ENCODE measurements at regions not wholly inside any gene's neighbourhood (a gene's known extent, or its start where the extent isn't known, plus 50 kb on each side); places are given as distances from the start of the nearest gene placed in this dataset.

DNA sequence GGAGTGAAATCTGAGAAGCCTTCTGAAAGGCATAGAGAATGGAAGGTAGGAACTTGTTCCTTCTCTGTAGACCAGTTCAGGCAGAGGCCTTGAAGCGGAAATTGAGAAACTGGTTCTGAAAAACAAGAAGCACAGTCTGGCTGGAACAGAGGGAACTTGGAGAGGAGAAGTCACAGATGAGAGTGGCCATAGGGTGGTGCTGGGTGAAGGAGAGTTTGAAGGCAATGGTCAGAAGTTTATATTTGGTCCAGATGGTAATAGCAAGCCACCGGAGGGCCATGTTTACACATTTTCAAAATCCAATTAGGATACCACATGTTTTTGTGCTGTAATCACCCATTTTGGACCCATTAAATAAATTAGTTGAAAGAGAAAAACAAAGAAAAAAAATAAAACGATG, 692.5 kb downstream of the INHBA start:
- Histone ChIP-seq H3K9me3 (ENCODE audit: control insufficient read depth in 2 of 2, insufficient read depth in 1 of 2, low read depth in 1 of 2, low read length in 1 of 2) (no peaks in the 10 kb centered on the region), H3K4me3 (ENCODE audit: low read depth in 1 of 3, low read length in 3 of 3) (no peak overlapping the region), H3K36me3 (ENCODE audit: control insufficient read depth in 3 of 3, insufficient read depth in 2 of 3, low read depth in 1 of 3, low read length in 3 of 3) (no peaks in the 10 kb centered on the region), H3K4me1 (ENCODE audit: control insufficient read depth in 3 of 3, insufficient read depth in 2 of 3, low read depth in 1 of 3, low read length in 2 of 3) (no peaks in the 10 kb centered on the region), H3K27me3 (ENCODE audit: control insufficient read depth in 3 of 3, insufficient read depth in 3 of 3, low read length in 3 of 3) (no peaks in the 10 kb centered on the region), H3K27ac (ENCODE audit: low read depth in 1 of 3, low read length in 2 of 3) (no peak overlapping the region)
- WGBS, 3 donors: 69 to 88% (median 70%) methylated on average over 3 of the region's 3 CpGs
- DNase-seq (no peak), FAIRE-seq (no peak)

- H3K27ac ChIP-seq (ENCODE audit: low read depth in 1 of 3, low read length in 2 of 3): no peak overlapping the region
- H3K9me3 ChIP-seq (ENCODE audit: control insufficient read depth in 2 of 2, insufficient read depth in 1 of 2, low read depth in 1 of 2, low read length in 1 of 2): no peaks in the 10 kb centered on the region
- no peak overlapping the region for H3K4me3 ChIP-seq (ENCODE audit: low read depth in 1 of 3, low read length in 3 of 3)
- no peaks in the 10 kb centered on the region for H3K36me3 ChIP-seq (ENCODE audit: control insufficient read depth in 3 of 3, insufficient read depth in 2 of 3, low read depth in 1 of 3, low read length in 3 of 3)
- FAIRE-seq (no peak), DNase-seq (no peak)
- H3K4me1 ChIP-seq (ENCODE audit: control insufficient read depth in 3 of 3, insufficient read depth in 2 of 3, low read depth in 1 of 3, low read length in 2 of 3): no peaks in the 10 kb centered on the region
- no peaks in the 10 kb centered on the region for H3K27me3 ChIP-seq (ENCODE audit: control insufficient read depth in 3 of 3, insufficient read depth in 3 of 3, low read length in 3 of 3)
- 81 to 88% (median 85%) methylated on average over 3 of the region's 3 CpGs for WGBS, 3 donors
Observed at GRCh38 chr7:41007811-41008210, 695.1 kb downstream of the INHBA start.

- no peak for DNase-seq
- H3K9me3 ChIP-seq (ENCODE audit: control insufficient read depth in 2 of 2, insufficient read depth in 1 of 2, low read depth in 1 of 2, low read length in 1 of 2): no peaks in the 10 kb centered on the region
- H3K27ac ChIP-seq (ENCODE audit: low read depth in 1 of 3, low read length in 2 of 3): no peak overlapping the region
- no peak for FAIRE-seq
- no peak overlapping the region for H3K4me3 ChIP-seq (ENCODE audit: low read depth in 1 of 3, low read length in 3 of 3)
- no peaks in the 10 kb centered on the region for H3K27me3 ChIP-seq (ENCODE audit: control insufficient read depth in 3 of 3, insufficient read depth in 3 of 3, low read length in 3 of 3)
- 31 to 50% (median 46%) methylated on average over 4 of the region's 4 CpGs for WGBS, 3 donors
- H3K4me1 ChIP-seq (ENCODE audit: control insufficient read depth in 3 of 3, insufficient read depth in 2 of 3, low read depth in 1 of 3, low read length in 2 of 3): no peaks in the 10 kb centered on the region
- no peaks in the 10 kb centered on the region for H3K36me3 ChIP-seq (ENCODE audit: control insufficient read depth in 3 of 3, insufficient read depth in 2 of 3, low read depth in 1 of 3, low read length in 3 of 3)
Observed at GRCh38 chr7:41007351-41007751, 695.5 kb downstream of the INHBA start.

DNA sequence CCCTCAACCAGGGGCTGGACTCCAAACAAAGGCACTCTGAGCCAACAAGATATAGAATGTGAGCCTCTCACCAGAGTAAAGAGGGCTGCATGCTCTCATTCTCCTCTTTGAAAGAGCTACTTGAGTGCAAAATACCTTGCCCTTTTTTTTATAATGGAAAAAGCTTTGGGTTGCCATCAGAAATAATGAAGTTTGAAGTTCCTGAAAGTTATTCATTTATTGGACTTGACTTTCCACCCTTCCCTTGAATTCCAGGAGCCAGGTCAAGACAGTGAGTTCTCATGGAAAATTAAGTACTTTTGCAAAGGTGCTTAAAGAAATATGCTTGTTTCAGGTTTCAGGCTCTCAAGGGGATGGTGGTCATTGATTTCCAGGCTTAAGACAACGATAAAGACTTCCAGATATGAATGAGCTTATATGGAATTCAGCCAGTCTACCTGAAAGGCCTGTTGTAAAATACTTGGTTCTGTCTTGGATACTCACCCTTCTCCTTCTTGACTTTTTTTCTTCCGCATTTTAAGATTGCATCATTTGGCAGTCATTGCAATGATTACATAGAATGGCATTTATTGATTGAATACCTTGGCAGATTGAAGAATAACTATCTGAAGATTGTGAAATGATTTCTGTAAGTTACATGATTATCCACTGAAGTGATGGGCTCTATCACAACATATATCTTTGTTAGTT, 696.4 kb downstream of the INHBA start:
- peak in 1 of 2 donors; percentile 13 for DNase-seq
- H3K36me3 ChIP-seq (ENCODE audit: control insufficient read depth in 3 of 3, insufficient read depth in 2 of 3, low read depth in 1 of 3, low read length in 3 of 3): no peaks in the 10 kb centered on the region
- no peak overlapping the region for H3K27ac ChIP-seq (ENCODE audit: low read depth in 1 of 3, low read length in 2 of 3)
- no peaks in the 10 kb centered on the region for H3K27me3 ChIP-seq (ENCODE audit: control insufficient read depth in 3 of 3, insufficient read depth in 3 of 3, low read length in 3 of 3)
- H3K4me1 ChIP-seq (ENCODE audit: control insufficient read depth in 3 of 3, insufficient read depth in 2 of 3, low read depth in 1 of 3, low read length in 2 of 3): no peaks in the 10 kb centered on the region
- 32 to 66% (median 49%) methylated on average over 2 of the region's 2 CpGs for WGBS, 3 donors
- H3K4me3 ChIP-seq (ENCODE audit: low read depth in 1 of 3, low read length in 3 of 3): no peak overlapping the region
- no peaks in the 10 kb centered on the region for H3K9me3 ChIP-seq (ENCODE audit: control insufficient read depth in 2 of 2, insufficient read depth in 1 of 2, low read depth in 1 of 2, low read length in 1 of 2)
- no peak for FAIRE-seq

DNA sequence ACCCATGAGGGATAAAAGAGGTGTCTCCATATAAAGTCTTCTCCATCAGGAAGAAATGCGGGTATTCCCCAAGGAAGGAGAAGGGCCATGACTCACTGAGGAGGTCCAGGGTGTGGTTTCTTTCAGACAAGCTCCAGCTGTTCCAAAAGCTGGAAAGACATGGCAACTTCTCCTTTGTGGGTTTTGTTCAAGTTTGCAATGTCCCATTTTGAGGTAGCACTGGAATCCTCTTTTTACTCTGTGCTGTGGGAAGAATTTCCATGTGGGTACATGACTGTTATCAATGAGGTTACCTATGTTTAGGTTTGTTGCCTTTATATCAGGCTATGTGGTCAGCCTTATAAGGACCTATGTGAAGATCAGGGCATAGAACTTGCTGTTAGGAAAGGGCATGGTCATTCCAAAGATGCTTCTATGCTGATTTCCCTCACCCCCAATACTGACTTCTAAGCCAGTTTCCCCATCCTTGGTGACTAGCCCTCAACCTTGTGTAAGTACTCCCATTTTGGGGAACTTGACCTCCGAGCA, 697.5 kb downstream of the INHBA start:
- Histone ChIP-seq H3K27me3 (ENCODE audit: control insufficient read depth in 3 of 3, insufficient read depth in 3 of 3, low read length in 3 of 3) (no peaks in the 10 kb centered on the region), H3K4me3 (ENCODE audit: low read depth in 1 of 3, low read length in 3 of 3) (no peak overlapping the region), H3K9me3 (ENCODE audit: control insufficient read depth in 2 of 2, insufficient read depth in 1 of 2, low read depth in 1 of 2, low read length in 1 of 2) (no peaks in the 10 kb centered on the region), H3K4me1 (ENCODE audit: control insufficient read depth in 3 of 3, insufficient read depth in 2 of 3, low read depth in 1 of 3, low read length in 2 of 3) (no peaks in the 10 kb centered on the region), H3K36me3 (ENCODE audit: control insufficient read depth in 3 of 3, insufficient read depth in 2 of 3, low read depth in 1 of 3, low read length in 3 of 3) (no peaks in the 10 kb centered on the region), H3K27ac (ENCODE audit: low read depth in 1 of 3, low read length in 2 of 3) (peak overlapping the region in 1 of 3 donors; percentile 35)
- 70 to 86% (median 74%) methylated on average over 2 of the region's 2 CpGs for WGBS, 3 donors
- FAIRE-seq (no peak), DNase-seq (no peak)

DNA sequence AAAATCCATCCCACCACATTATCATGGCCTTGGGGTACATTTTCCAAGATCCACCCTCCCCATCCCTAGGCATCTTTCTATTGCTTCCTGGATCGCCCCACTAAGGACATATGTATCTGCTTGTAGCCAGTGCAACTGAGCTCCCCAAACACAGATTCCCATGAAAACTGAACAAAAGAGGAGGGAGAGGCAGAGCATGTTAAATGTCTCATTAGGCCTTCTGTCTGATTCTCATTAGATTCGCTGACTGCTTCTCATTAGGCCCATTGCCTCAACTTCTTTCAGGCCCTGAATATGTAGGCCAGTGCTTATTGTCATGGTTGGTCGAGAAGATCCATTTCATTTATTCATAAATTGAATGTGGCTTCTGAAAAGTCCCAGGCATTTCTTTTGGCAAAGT, 698.9 kb downstream of the INHBA start:
- Histone ChIP-seq H3K9me3 (ENCODE audit: control insufficient read depth in 2 of 2, insufficient read depth in 1 of 2, low read depth in 1 of 2, low read length in 1 of 2) (no peaks in the 10 kb centered on the region), H3K4me1 (ENCODE audit: control insufficient read depth in 3 of 3, insufficient read depth in 2 of 3, low read depth in 1 of 3, low read length in 2 of 3) (no peaks in the 10 kb centered on the region), H3K27me3 (ENCODE audit: control insufficient read depth in 3 of 3, insufficient read depth in 3 of 3, low read length in 3 of 3) (no peaks in the 10 kb centered on the region), H3K36me3 (ENCODE audit: control insufficient read depth in 3 of 3, insufficient read depth in 2 of 3, low read depth in 1 of 3, low read length in 3 of 3) (no peaks in the 10 kb centered on the region), H3K27ac (ENCODE audit: low read depth in 1 of 3, low read length in 2 of 3) (no peak overlapping the region), H3K4me3 (ENCODE audit: low read depth in 1 of 3, low read length in 3 of 3) (no peak overlapping the region)
- DNase-seq (no peak), FAIRE-seq (no peak)
- WGBS, 3 donors: 91 to 94% (median 93%) methylated on average over 3 of the region's 3 CpGs

DNA sequence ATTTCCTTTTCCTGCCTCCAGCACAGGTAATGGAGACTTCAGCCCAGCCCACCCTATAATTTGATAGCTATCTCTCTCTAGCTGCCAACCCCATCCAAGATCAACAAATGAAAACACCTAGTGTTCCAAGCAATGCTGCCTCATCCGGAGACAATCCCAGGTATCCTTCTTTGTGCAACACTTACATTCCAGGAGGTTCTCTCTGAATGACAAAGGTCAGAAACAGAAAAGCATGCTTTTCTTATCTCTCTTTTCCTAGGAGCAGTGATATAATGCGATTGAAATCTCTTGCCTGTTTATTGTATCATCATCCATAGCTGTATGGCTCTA, 699.3 kb downstream of the INHBA start:
- no peaks in the 10 kb centered on the region for H3K36me3 ChIP-seq (ENCODE audit: control insufficient read depth in 3 of 3, insufficient read depth in 2 of 3, low read depth in 1 of 3, low read length in 3 of 3)
- no peak overlapping the region for H3K27ac ChIP-seq (ENCODE audit: low read depth in 1 of 3, low read length in 2 of 3)
- H3K4me3 ChIP-seq (ENCODE audit: low read depth in 1 of 3, low read length in 3 of 3): no peak overlapping the region
- 21 to 75% (median 39%) methylated on average over 2 of the region's 2 CpGs for WGBS, 3 donors
- H3K27me3 ChIP-seq (ENCODE audit: control insufficient read depth in 3 of 3, insufficient read depth in 3 of 3, low read length in 3 of 3): no peaks in the 10 kb centered on the region
- DNase-seq: no peak
- no peaks in the 10 kb centered on the region for H3K4me1 ChIP-seq (ENCODE audit: control insufficient read depth in 3 of 3, insufficient read depth in 2 of 3, low read depth in 1 of 3, low read length in 2 of 3)
- no peaks in the 10 kb centered on the region for H3K9me3 ChIP-seq (ENCODE audit: control insufficient read depth in 2 of 2, insufficient read depth in 1 of 2, low read depth in 1 of 2, low read length in 1 of 2)
- no peak for FAIRE-seq

DNA sequence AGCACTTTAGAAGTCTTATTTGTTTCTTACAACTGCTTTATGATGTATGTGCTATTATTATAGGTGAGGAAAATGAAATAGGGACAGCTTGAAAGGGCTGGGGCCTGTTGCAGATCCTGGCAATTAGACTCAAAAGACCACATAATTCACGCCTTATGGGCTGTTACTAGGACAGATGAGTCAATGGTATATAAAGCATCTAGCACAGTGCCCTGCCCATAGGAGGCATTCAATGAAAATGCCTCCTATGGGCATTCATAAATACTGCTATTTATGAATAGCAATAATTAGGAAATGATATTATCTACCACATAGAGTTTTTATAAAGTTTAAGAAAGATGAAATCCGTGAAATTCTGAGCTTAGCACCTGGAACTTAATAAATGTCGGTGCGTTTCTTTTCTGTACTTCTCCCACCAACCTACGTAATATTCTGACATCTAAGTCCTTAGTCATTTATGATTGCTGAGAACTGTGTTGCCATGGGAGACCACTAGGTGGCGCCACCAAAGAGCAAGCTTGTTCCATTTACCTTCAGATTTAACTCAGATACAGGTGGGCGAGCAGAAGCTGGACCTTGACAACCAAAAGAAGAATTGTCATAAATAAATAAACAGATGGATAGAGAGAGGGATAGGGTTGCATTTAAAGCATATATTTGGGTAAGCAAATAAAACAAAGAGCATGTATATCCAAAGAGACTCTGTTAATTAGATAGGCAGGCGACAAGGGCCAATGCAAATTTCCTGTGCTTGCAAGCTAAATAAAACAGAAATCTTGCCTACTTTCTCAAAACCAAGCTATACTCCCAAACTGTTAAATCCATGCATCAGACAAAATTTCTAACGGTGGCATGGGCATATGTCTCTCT, 699.9 kb downstream of the INHBA start:
- WGBS, 3 donors: 72 to 75% (median 73%) methylated on average over 9 of the region's 9 CpGs
- FAIRE-seq: no peak

More for the DNA sequence above, 699.9 kb downstream of the INHBA start:
- H3K4me1 ChIP-seq (ENCODE audit: control insufficient read depth in 3 of 3, insufficient read depth in 2 of 3, low read depth in 1 of 3, low read length in 2 of 3): no peaks in the 10 kb centered on the region
- H3K4me3 ChIP-seq (ENCODE audit: low read depth in 1 of 3, low read length in 3 of 3): no peak overlapping the region
- no peaks in the 10 kb centered on the region for H3K36me3 ChIP-seq (ENCODE audit: control insufficient read depth in 3 of 3, insufficient read depth in 2 of 3, low read depth in 1 of 3, low read length in 3 of 3)
- H3K27me3 ChIP-seq (ENCODE audit: control insufficient read depth in 3 of 3, insufficient read depth in 3 of 3, low read length in 3 of 3): no peaks in the 10 kb centered on the region
- peak; percentile 10 to 25 for DNase-seq
- no peaks in the 10 kb centered on the region for H3K9me3 ChIP-seq (ENCODE audit: control insufficient read depth in 2 of 2, insufficient read depth in 1 of 2, low read depth in 1 of 2, low read length in 1 of 2)
- H3K27ac ChIP-seq (ENCODE audit: low read depth in 1 of 3, low read length in 2 of 3): no peak overlapping the region
